Astrocyte (in vitro differentiated cells and primary cell): ENCODE measurements at regions not wholly inside any gene's neighbourhood (a gene's known extent, or its start where the extent isn't known, plus 50 kb on each side); places are given as distances from the start of the nearest gene placed in this dataset.

Experiments
- CTCF ChIP-seq: IDR thresholded peaks from 2 replicates; pipeline ENCODE4 v1.5.1; 2011; ENCODE audit warnings: low read depth, mild to moderate bottlenecking, inconsistent platforms, low read length, moderate library complexity; ENCODE audit not compliant: insufficient read depth
- EZH2 ChIP-seq: IDR thresholded peaks from 2 replicates; pipeline ENCODE4 v1.6.1; 2012; ENCODE audit warnings: mild to moderate bottlenecking, low read length, inconsistent platforms; ENCODE audit not compliant: insufficient read depth

DNA sequence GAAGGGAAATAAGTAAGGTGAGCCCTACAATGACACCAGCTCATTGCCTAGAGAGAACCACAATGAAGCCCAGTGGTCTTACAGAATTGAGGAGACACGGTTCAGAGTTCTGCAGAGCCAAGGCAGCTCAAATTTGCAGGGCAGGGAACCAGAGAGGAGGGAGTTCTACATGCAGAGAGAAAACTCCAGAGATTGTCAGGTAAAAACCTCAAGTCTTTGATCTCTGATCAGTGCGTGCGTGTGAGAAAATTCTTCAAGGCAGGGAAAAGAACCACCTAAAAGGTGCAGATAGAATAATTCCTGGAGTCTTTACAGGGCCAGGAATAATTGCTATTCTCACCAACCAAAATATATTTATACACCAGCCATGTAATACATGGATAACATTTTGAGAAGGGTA, 88.0 kb upstream of the SNRK start:
- no peak for TF ChIP-seq EZH2
- no peak for TF ChIP-seq CTCF
